SK-N-SH treated with all-trans-retinoic acid at 6 μM for 48 hours (cell line): ENCODE measurements at regions not wholly inside any gene's neighbourhood (a gene's known extent, or its start where the extent isn't known, plus 50 kb on each side); places are given as distances from the start of the nearest gene placed in this dataset.
"Not testable (repeated sequence)": the region's sequence is repeated elsewhere in the genome, so short reads cannot be mapped to it uniquely, and the experiment has no call there.

Source experiments
- ATAC-seq: fragments of 200-7000 bp; cut with Tn5 transposase; 3 replicates; pipeline ENCODE4 v1.9.1; 2020; ENCODE audit warnings: mild to moderate bottlenecking, moderate library complexity
- ARNTL ChIP-seq: fragments of 450-650 bp; formaldehyde crosslinking; IDR thresholded peaks from 2 replicates; pipeline ENCODE4 v1.5.0; 2020; ENCODE audit warnings: low read depth, mild to moderate bottlenecking, moderate library complexity, borderline replicate concordance
- BACH2 ChIP-seq: fragments of 250-450 bp; sonication (Bioruptor Pico); IDR thresholded peaks from 2 replicates; pipeline ENCODE4 v1.9.0; 2021; ENCODE audit warnings: mild to moderate bottlenecking, borderline replicate concordance
- CSDC2 ChIP-seq: fragments of 250-450 bp; sonication (Bioruptor Pico); IDR thresholded peaks from 2 replicates; pipeline ENCODE4 v1.5.0; 2020; ENCODE audit warnings: mild to moderate bottlenecking, moderate library complexity
- ESRRG ChIP-seq: fragments of 250-450 bp; sonication (Bioruptor Pico); IDR thresholded peaks from 2 replicates; pipeline ENCODE4 v1.6.1; 2021; ENCODE audit warnings: mild to moderate bottlenecking
- GLIS3 ChIP-seq: fragments of 250-450 bp; sonication (Bioruptor Pico); IDR thresholded peaks from 2 replicates; pipeline ENCODE4 v1.5.0; 2020; ENCODE audit warnings: mild to moderate bottlenecking, moderate library complexity
- ISL1 ChIP-seq: fragments of 250-450 bp; sonication (Bioruptor Pico); IDR thresholded peaks from 2 replicates; pipeline ENCODE4 v2.1.2; 2022; ENCODE audit warnings: mild to moderate bottlenecking, moderate library complexity
- OSR1 ChIP-seq: fragments of 250-450 bp; sonication (Bioruptor Pico); IDR thresholded peaks from 2 replicates; pipeline ENCODE4 v1.8.0; 2022; ENCODE audit warnings: moderate library complexity, mild to moderate bottlenecking, inconsistent platforms
- POU6F1 ChIP-seq: fragments of 250-450 bp; sonication (Bioruptor Pico); IDR thresholded peaks from 2 replicates; pipeline ENCODE4 v1.8.0; 2021; ENCODE audit warnings: low read depth, mild to moderate bottlenecking, moderate library complexity, borderline replicate concordance
- PPARA ChIP-seq: fragments of 250-450 bp; sonication (Bioruptor Pico); IDR thresholded peaks from 2 replicates; pipeline ENCODE4 v1.5.0; 2020; ENCODE audit warnings: mild to moderate bottlenecking, borderline replicate concordance
- RARB ChIP-seq: fragments of 250-450 bp; sonication (Bioruptor Pico); IDR thresholded peaks from 2 replicates; pipeline ENCODE4 v1.8.0; 2021; ENCODE audit warnings: mild to moderate bottlenecking, moderate library complexity
- SNAI2 ChIP-seq: fragments of 250-450 bp; sonication (Bioruptor Pico); IDR thresholded peaks from 2 replicates; pipeline ENCODE4 v1.5.0; 2020; ENCODE audit warnings: mild to moderate bottlenecking, moderate library complexity
- TOX ChIP-seq: fragments of 250-450 bp; sonication (Bioruptor Pico); IDR thresholded peaks from 2 replicates; pipeline ENCODE4 v1.8.0; 2021; ENCODE audit warnings: mild to moderate bottlenecking, moderate library complexity, borderline replicate concordance
- TSHZ2 ChIP-seq: fragments of 250-450 bp; sonication (Bioruptor Pico); IDR thresholded peaks from 2 replicates; pipeline ENCODE4 v1.5.0; 2020; ENCODE audit warnings: mild to moderate bottlenecking, moderate library complexity
- ZC3H10 ChIP-seq: fragments of 250-450 bp; sonication (Bioruptor Pico); IDR thresholded peaks from 2 replicates; pipeline ENCODE4 v1.5.1; 2021; ENCODE audit warnings: mild to moderate bottlenecking, moderate library complexity
- ZFP3 ChIP-seq: fragments of 250-450 bp; sonication (Bioruptor Pico); IDR thresholded peaks from 2 replicates; pipeline ENCODE4 v1.5.0; 2020; ENCODE audit warnings: mild to moderate bottlenecking, moderate library complexity
- ZFP30 ChIP-seq: fragments of 450-650 bp; formaldehyde crosslinking; IDR thresholded peaks from 2 replicates; pipeline ENCODE4 v1.5.0; 2022; ENCODE audit warnings: mild to moderate bottlenecking, moderate library complexity
- ZNF565 ChIP-seq: fragments of 450-650 bp; formaldehyde crosslinking; conservative IDR thresholded peaks from 2 replicates; pipeline ENCODE4 v1.5.0; 2020; ENCODE audit warnings: low read depth, mild to moderate bottlenecking, moderate library complexity
- ZNF70 ChIP-seq: fragments of 450-650 bp; formaldehyde crosslinking; IDR thresholded peaks from 2 replicates; pipeline ENCODE4 v1.5.0; 2020; ENCODE audit warnings: mild to moderate bottlenecking, moderate library complexity
- ZNF8 ChIP-seq: fragments of 450-650 bp; formaldehyde crosslinking; IDR thresholded peaks from 2 replicates; pipeline ENCODE4 v1.5.0; 2020; ENCODE audit warnings: mild to moderate bottlenecking, moderate library complexity
- TF ChIP-seq, protein P1 (sequence below): fragments of 250-450 bp; sonication (Bioruptor Pico); IDR thresholded peaks from 2 replicates; pipeline ENCODE4 v1.5.1; 2020; ENCODE audit warnings: low read depth, mild to moderate bottlenecking, moderate library complexity
- TF ChIP-seq, protein P2 (sequence below): fragments of 250-450 bp; sonication (Bioruptor Pico); IDR thresholded peaks from 2 replicates; pipeline ENCODE4 v1.8.0; 2020; ENCODE audit warnings: mild to moderate bottlenecking, moderate library complexity, borderline replicate concordance

- TF ChIP-seq, protein P1, sequence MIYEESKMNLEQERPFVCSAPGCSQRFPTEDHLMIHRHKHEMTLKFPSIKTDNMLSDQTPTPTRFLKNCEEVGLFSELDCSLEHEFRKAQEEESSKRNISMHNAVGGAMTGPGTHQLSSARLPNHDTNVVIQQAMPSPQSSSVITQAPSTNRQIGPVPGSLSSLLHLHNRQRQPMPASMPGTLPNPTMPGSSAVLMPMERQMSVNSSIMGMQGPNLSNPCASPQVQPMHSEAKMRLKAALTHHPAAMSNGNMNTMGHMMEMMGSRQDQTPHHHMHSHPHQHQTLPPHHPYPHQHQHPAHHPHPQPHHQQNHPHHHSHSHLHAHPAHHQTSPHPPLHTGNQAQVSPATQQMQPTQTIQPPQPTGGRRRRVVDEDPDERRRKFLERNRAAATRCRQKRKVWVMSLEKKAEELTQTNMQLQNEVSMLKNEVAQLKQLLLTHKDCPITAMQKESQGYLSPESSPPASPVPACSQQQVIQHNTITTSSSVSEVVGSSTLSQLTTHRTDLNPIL (CRISPR knock-in tag): no peak
- TF ChIP-seq ZFP3 (CRISPR knock-in tag) (no peak), OSR1 (no peak), PPARA (CRISPR knock-in tag) (no peak), TSHZ2 (no peak), ESRRG (no peak), POU6F1 (no peak), BACH2 (CRISPR knock-in tag) (no peak)
- no peak for ATAC-seq
Measured at GRCh38 chrX:39796856-39797255, 300.9 kb downstream of the BCOR start.

DNA sequence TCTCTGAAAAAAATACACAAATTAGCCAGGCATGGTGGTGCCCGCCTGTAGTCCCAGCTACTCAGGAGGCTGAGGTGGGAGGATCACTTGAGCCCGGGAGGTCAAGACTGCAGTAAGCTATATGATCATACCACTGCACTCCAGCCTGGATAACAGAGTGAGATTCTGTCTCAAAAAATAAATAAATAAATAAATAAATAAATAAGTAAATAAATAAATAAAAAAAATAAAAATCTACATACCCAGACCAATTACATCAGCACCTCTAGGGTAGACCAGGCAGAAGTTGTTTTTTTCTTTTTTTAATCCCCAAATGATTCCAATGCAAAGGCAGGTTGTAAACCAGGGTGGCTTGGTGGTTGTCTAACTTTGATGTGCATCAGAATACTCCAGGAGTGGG, 299.3 kb downstream of the BCOR start:
- ATAC-seq: not testable (repeated sequence)

- no peak for ATAC-seq
- TF ChIP-seq ZNF8 (no peak), TOX (CRISPR knock-in tag) (no peak), POU6F1 (no peak), RARB (CRISPR knock-in tag) (no peak), ZNF565 (CRISPR knock-in tag) (no peak), OSR1 (no peak), ZC3H10 (CRISPR knock-in tag) (no peak), ZFP3 (CRISPR knock-in tag) (no peak), BACH2 (CRISPR knock-in tag) (no peak), CSDC2 (CRISPR knock-in tag) (no peak)
- TF ChIP-seq, all 23 proteins: peak for 0
Measured at GRCh38 chrX:39802354-39802753, 295.4 kb downstream of the BCOR start.

GRCh38 chrX:39802908-39803307, 294.9 kb downstream of the BCOR start:
- no peak for ATAC-seq
- TF ChIP-seq GLIS3 (CRISPR knock-in tag) (no peak), ZNF565 (CRISPR knock-in tag) (no peak), ISL1 (no peak), BACH2 (CRISPR knock-in tag) (no peak), ZC3H10 (CRISPR knock-in tag) (no peak), ZNF70 (CRISPR knock-in tag) (no peak), SNAI2 (no peak), ARNTL (CRISPR knock-in tag) (no peak), PPARA (CRISPR knock-in tag) (no peak), ESRRG (no peak), POU6F1 (no peak), RARB (CRISPR knock-in tag) (no peak), ZFP30 (CRISPR knock-in tag) (no peak)
- TF ChIP-seq, protein P2, sequence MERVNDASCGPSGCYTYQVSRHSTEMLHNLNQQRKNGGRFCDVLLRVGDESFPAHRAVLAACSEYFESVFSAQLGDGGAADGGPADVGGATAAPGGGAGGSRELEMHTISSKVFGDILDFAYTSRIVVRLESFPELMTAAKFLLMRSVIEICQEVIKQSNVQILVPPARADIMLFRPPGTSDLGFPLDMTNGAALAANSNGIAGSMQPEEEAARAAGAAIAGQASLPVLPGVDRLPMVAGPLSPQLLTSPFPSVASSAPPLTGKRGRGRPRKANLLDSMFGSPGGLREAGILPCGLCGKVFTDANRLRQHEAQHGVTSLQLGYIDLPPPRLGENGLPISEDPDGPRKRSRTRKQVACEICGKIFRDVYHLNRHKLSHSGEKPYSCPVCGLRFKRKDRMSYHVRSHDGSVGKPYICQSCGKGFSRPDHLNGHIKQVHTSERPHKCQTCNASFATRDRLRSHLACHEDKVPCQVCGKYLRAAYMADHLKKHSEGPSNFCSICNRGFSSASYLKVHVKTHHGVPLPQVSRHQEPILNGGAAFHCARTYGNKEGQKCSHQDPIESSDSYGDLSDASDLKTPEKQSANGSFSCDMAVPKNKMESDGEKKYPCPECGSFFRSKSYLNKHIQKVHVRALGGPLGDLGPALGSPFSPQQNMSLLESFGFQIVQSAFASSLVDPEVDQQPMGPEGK (CRISPR knock-in tag): no peak
